ENCODE measurements at regions not wholly inside any gene's neighbourhood (a gene's known extent, or its start where the extent isn't known, plus 50 kb on each side); places are given as distances from the start of the nearest gene placed in this dataset.

GRCh38 chr4:141563723-141564122 is 72.7 kb upstream of the IL15 start:
- no peak for TF ChIP-seq CTCF (conservative IDR thresholded peaks at IDR 0.05; ENCODE audit: low read length)
- no peak for TF ChIP-seq EZH2phosphoT487 (IDR thresholded peaks at IDR 0.05; ENCODE audit: borderline replicate concordance)

Data from Loucy (cell line).